Stimulated activated memory B cell treated with anti-CD40 and anti-IgM and Interleukin-4, amounts not matched to agents 10 μg/mL and 1 μg/mL and 100 μg/mL, for 72 hours (primary cell): ENCODE measurements at regions not wholly inside any gene's neighbourhood (a gene's known extent, or its start where the extent isn't known, plus 50 kb on each side); places are given as distances from the start of the nearest gene placed in this dataset.
"Not testable (repeated sequence)": the region's sequence is repeated elsewhere in the genome, so short reads cannot be mapped to it uniquely, and the experiment has no call there.

Experiments
- ATAC-seq: fragments of 150-1000 bp; cut with Tn5 transposase; 2 replicates; pipeline ENCODE4 v1.10.0; 2021
- H3K27ac Mint-ChIP-seq: one replicate; pipeline ENCODE4 v1.8.0; 2022; ENCODE audit warnings: mild to moderate bottlenecking, mixed read lengths
- H3K27me3 Mint-ChIP-seq: one replicate; pipeline ENCODE4 v1.8.0; 2022; ENCODE audit warnings: mixed read lengths
- H3K36me3 Mint-ChIP-seq: one replicate; pipeline ENCODE4 v1.8.0; 2022; ENCODE audit warnings: mixed read lengths
- H3K4me1 Mint-ChIP-seq: one replicate; pipeline ENCODE4 v1.8.0; 2022; ENCODE audit warnings: mixed read lengths
- H3K4me3 Mint-ChIP-seq: one replicate; pipeline ENCODE4 v1.8.0; 2022; ENCODE audit warnings: mild to moderate bottlenecking, moderate library complexity, mixed read lengths
- H3K9me3 Mint-ChIP-seq: one replicate; pipeline ENCODE4 v1.8.0; 2022; ENCODE audit warnings: mixed read lengths

DNA sequence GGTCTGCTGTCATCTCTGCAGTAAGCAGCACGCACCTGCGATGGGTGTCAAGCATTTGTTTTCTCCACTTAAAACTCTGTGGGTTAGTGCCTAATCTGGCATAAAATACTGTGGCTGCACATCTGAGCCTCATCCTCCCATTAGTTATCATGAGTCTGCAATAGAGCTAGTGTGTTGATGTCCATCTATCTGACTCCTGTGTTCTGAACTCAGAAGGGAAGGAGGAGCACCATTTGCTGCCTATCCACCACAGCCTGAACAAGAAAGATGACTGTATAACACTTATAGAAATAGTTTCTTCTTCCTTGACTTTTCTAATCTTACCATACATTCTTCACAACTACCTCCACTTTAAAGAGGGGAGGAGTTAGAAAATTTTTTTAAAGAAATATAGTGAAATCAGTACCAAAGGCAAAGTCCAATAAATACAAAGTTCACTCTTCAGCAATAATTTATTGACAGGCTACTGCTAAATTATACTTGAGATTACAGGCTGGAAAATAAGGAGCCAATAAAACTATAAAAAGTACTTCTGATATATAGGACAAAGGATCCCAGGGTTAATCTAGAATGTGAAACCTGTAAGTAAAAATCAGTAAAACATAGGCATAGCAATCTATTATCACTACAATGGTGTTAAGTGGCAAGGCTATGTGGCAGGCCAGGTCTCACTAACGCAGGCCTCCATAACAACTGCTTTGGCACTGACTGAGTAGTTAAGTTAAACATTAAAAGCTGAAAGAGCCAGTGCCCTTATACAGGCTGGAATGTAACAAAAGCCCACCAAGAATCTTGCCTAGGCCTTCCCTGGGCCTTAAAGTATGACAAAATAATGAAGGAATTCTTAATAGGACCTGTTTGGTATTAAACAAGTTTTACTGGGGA, 70.2 kb downstream of the LGALS9C start:
- not testable (repeated sequence) for H3K27ac Mint-ChIP-seq, H3K4me1 Mint-ChIP-seq, ATAC-seq, H3K9me3 Mint-ChIP-seq, H3K4me3 Mint-ChIP-seq, H3K36me3 Mint-ChIP-seq, H3K27me3 Mint-ChIP-seq

GRCh38 chr17:18557086-18557485, 80.5 kb downstream of the LGALS9C start:
- H3K9me3 Mint-ChIP-seq, H3K4me3 Mint-ChIP-seq, H3K36me3 Mint-ChIP-seq, H3K27ac Mint-ChIP-seq, ATAC-seq, H3K4me1 Mint-ChIP-seq, H3K27me3 Mint-ChIP-seq: not testable (repeated sequence)

GRCh38 chr17:18563381-18564098, 80.7 kb downstream of the TBC1D28 start:
- Mint-ChIP-seq H3K27me3 (peaks cover 11% of the 10 kb centered on the region), H3K27ac (peak overlapping the region; percentile 33), H3K4me1 (peaks cover 13% of the 10 kb centered on the region), H3K4me3 (peak overlapping the region; percentile 64)
- ATAC-seq, result peak; percentile 97
- H3K36me3 Mint-ChIP-seq, H3K9me3 Mint-ChIP-seq: not testable (repeated sequence)

DNA sequence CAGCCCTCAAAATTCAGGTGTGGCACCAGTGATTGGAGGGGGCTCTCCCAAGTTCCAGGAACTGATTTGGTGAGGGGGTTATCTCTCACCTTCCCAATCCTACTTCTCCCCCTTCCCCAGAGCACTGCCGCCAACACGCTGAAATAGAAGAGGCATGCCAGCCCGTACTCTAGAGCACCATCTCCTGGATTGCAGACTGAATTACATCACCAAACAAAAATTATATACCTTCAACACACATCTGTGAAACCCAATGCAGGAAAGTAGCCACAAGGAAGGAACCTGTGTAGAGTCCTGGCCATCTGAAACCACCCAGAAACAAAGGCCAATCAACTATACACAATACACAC, 80.1 kb downstream of the TBC1D28 start:
- not testable (repeated sequence) for H3K36me3 Mint-ChIP-seq, H3K9me3 Mint-ChIP-seq
- Mint-ChIP-seq H3K27me3 (peaks cover 11% of the 10 kb centered on the region), H3K27ac (peak overlapping the region; percentile 33), H3K4me3 (peak overlapping the region; percentile 64), H3K4me1 (peaks cover 13% of the 10 kb centered on the region)
- peak; percentile 75 for ATAC-seq

DNA sequence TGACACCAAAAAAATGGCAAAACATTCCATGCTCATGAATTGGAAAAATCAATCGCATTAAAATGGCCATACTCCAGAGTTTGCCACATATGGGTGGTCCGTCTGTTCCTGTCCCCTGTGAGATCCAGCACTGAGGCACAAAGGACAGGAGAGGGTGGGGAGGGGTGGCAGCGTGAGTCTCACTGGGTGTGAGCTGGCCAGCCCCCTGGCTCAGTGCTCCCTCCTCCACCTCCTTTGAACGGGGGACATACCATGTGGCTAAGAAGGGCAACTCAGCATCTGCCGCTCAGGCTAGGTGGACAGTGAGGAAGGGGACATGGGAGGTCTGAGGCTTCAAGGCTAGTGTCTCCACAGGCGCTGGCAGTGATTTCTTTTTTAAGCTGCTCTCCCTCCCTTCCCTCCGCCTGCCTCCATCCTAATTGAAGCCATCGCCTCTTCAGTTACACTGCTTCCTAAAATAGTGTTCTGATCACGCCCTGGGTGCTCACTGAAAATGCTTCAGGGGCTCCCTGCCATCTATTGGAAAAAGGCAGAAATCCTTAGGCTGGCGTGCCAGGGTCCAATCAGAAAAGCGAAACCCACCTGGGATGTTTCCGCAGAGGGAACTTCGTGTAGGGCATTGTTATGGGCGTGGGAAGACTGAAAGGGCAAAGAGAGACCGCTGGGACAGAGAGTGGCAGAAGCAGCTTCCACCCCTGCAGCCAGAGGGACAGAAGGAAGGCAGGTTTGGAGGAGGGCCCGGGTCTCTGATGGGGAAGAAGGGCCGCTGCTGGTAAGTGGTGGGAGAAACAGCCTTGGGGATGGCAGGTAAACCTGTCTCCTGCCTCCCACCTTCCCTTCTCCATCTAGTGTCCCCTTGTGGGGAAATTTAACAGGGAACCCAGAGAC, 75.8 kb downstream of the TBC1D28 start:
- not testable (repeated sequence) for ATAC-seq, H3K4me3 Mint-ChIP-seq, H3K36me3 Mint-ChIP-seq, H3K27ac Mint-ChIP-seq, H3K9me3 Mint-ChIP-seq
- peaks cover 10% of the 10 kb centered on the region for H3K27me3 Mint-ChIP-seq
- peaks cover 12% of the 10 kb centered on the region for H3K4me1 Mint-ChIP-seq

GRCh38 chr17:18569489-18569913, 74.7 kb downstream of the TBC1D28 start:
- not testable (repeated sequence) for H3K36me3 Mint-ChIP-seq, H3K27ac Mint-ChIP-seq, H3K4me1 Mint-ChIP-seq, H3K9me3 Mint-ChIP-seq, H3K4me3 Mint-ChIP-seq
- peaks cover 10% of the 10 kb centered on the region for H3K27me3 Mint-ChIP-seq
- peak; percentile 43 for ATAC-seq

GRCh38 chr17:18572536-18572935, 71.7 kb downstream of the TBC1D28 start:
- not testable (repeated sequence) for H3K4me1 Mint-ChIP-seq, ATAC-seq, H3K4me3 Mint-ChIP-seq, H3K36me3 Mint-ChIP-seq, H3K27ac Mint-ChIP-seq, H3K9me3 Mint-ChIP-seq
- peaks cover 10% of the 10 kb centered on the region for H3K27me3 Mint-ChIP-seq

DNA sequence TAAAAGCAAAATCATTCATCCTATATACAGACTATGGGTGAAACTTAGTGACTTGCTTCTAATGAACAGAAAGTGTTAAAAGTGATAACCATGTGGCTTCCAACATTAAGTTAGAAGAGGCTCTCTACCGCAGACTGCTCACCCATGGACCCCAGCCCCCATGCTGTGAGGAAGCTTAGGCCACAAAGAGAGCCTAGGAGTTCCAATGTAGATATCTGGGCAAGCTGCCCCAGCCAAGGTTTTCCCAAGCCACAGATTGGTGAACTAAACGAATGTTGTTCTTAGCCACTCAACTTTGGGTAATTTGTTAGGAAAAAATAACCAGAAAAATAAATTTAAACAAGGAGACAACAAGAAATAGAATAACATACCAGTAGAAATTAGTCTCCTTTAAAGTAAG, 70.1 kb downstream of the TBC1D28 start:
- H3K36me3 Mint-ChIP-seq, H3K27me3 Mint-ChIP-seq, H3K9me3 Mint-ChIP-seq, H3K4me1 Mint-ChIP-seq, H3K27ac Mint-ChIP-seq, H3K4me3 Mint-ChIP-seq, ATAC-seq: not testable (repeated sequence)
